Adipose tissue (tissue), 3 donors: ENCODE measurements at regions not wholly inside any gene's neighbourhood (a gene's known extent, or its start where the extent isn't known, plus 50 kb on each side); places are given as distances from the start of the nearest gene placed in this dataset.

ENCODE experiments used
- H3K27ac ChIP-seq: one replicate; pipeline ENCODE4 v1.5.1; 2013; ENCODE audit warnings: low read depth, low read length
- WGBS, 3 donors: extraction: QIAGEN DNeasy Blood & Tissue Kit; methylation state at CpG; one replicate each; pipeline ENCODE4 v1.1.7; 2013; 5-methylcytosine and 5-hydroxymethylcytosine counted together
- donor health status: healthy with polysubstance abuse.
- donor health status: Bipolar disorder and iron deficiency.
- donor health status: healthy.

- H3K27ac ChIP-seq, result no peak overlapping the region
These were observed 50.6 kb upstream of the PTGR2 start for GRCh38 chr14:73800970-73801515.

GRCh38 chr14:73797543-73798265, 53.9 kb upstream of the PTGR2 start:
- H3K27ac ChIP-seq, result no peak overlapping the region
- 84 to 92% (median 87%) methylated on average over 4 of the region's 4 CpGs for WGBS, 3 donors

More at GRCh38 chr14:73800970-73801515, 50.6 kb upstream of the PTGR2 start:
- WGBS, 3 donors, result 87 to 92% (median 91%) methylated on average over 7 of the region's 7 CpGs

GRCh38 chr14:73796893-73797542, 54.6 kb upstream of the PTGR2 start:
- 88 to 97% (median 96%) methylated on average over 4 of the region's 4 CpGs for WGBS, 3 donors
- H3K27ac ChIP-seq, result no peak overlapping the region

GRCh38 chr14:73796415-73796814, 55.2 kb upstream of the PTGR2 start:
- WGBS, 3 donors, result 79 to 92% (median 89%) methylated on average over 2 of the region's 2 CpGs
- H3K27ac ChIP-seq, result no peak overlapping the region

- 69 to 100% (median 91%) methylated on average over 1 of the region's 1 CpG for WGBS, 3 donors
- no peak overlapping the region for H3K27ac ChIP-seq
These were observed 55.7 kb upstream of the PTGR2 start for GRCh38 chr14:73795974-73796373.

GRCh38 chr14:73795466-73795865, 56.2 kb upstream of the PTGR2 start:
- H3K27ac ChIP-seq, result no peak overlapping the region
- 94 to 99% (median 95%) methylated on average over 3 of the region's 3 CpGs for WGBS, 3 donors

- WGBS, 3 donors, result 71 to 97% (median 79%) methylated on average over 1 of the region's 1 CpG
- no peak overlapping the region for H3K27ac ChIP-seq
These were observed 57.5 kb upstream of the PTGR2 start for GRCh38 chr14:73794146-73794545.

GRCh38 chr14:73792481-73792880, 59.1 kb upstream of the PTGR2 start:
- 96 to 97% (median 97%) methylated on average over 4 of the region's 4 CpGs for WGBS, 3 donors
- H3K27ac ChIP-seq, result no peak overlapping the region

GRCh38 chr14:73789989-73790581, 61.5 kb upstream of the PTGR2 start:
- WGBS, 3 donors, result 34 to 68% (median 42%) methylated on average over 10 of the region's 10 CpGs

GRCh38 chr14:73788701-73789551, 62.7 kb upstream of the PTGR2 start:
- WGBS, 3 donors, result 75 to 78% (median 78%) methylated on average over 6 of the region's 6 CpGs
- H3K27ac ChIP-seq, result no peak overlapping the region

More at GRCh38 chr14:73789989-73790581, 61.5 kb upstream of the PTGR2 start:
- H3K27ac ChIP-seq, result no peak overlapping the region

GRCh38 chr14:73788317-73788598, 63.4 kb upstream of the PTGR2 start:
- no peak overlapping the region for H3K27ac ChIP-seq
- 64 to 76% (median 71%) methylated on average over 4 of the region's 4 CpGs for WGBS, 3 donors

- 1 to 2% (median 2%) methylated on average over 17 of the region's 17 CpGs for WGBS, 3 donors
- peak overlapping the region; percentile 97 for H3K27ac ChIP-seq
These were observed 63.9 kb upstream of the PTGR2 start for GRCh38 chr14:73787486-73788316.

- H3K27ac ChIP-seq, result peak overlapping the region; percentile 97
- 0 to 1% (median 1%) methylated on average over 54 to 105 of the region's 105 CpGs for WGBS, 3 donors
These were observed 64.8 kb upstream of the PTGR2 start for GRCh38 chr14:73786636-73787485.

GRCh38 chr14:73785834-73786635, 65.6 kb upstream of the PTGR2 start:
- 0 to 1% (median 1%) methylated on average over 35 of the region's 35 CpGs for WGBS, 3 donors
- H3K27ac ChIP-seq, result peak overlapping the region; percentile 97

GRCh38 chr14:73785336-73785833, 66.2 kb upstream of the PTGR2 start:
- WGBS, 3 donors, result 4 to 12% (median 7%) methylated on average over 8 of the region's 8 CpGs
- H3K27ac ChIP-seq, result peak overlapping the region; percentile 77

- H3K27ac ChIP-seq, result peak overlapping the region; percentile 77
- 42 to 71% (median 66%) methylated on average over 4 of the region's 4 CpGs for WGBS, 3 donors
These were observed 66.7 kb upstream of the PTGR2 start for GRCh38 chr14:73784988-73785313.
